ENCODE measurements at regions not wholly inside any gene's neighbourhood (a gene's known extent, or its start where the extent isn't known, plus 50 kb on each side); places are given as distances from the start of the nearest gene placed in this dataset.
"Not testable (repeated sequence)": the region's sequence is repeated elsewhere in the genome, so short reads cannot be mapped to it uniquely, and the experiment has no call there.

DNA sequence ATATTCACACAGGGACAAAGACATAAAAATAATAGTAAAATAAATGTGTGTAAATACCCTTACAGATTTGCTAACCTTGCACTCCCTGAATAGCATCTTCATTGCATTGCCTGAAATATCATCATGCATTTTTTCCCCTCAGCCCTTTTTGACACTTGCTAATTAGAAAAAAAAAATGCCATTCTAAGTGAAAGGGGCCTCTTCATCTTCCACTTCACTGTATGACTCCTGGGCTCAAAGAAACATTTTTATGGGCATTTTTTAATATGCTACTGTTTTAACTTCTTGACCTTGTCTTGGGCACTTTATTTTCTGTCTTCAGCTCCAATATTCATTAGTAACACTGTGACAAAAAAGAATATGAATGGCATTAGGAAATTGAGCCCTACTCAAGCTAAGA, 1424.4 kb downstream of the CDH8 start:
- TF ChIP-seq, protein P1, sequence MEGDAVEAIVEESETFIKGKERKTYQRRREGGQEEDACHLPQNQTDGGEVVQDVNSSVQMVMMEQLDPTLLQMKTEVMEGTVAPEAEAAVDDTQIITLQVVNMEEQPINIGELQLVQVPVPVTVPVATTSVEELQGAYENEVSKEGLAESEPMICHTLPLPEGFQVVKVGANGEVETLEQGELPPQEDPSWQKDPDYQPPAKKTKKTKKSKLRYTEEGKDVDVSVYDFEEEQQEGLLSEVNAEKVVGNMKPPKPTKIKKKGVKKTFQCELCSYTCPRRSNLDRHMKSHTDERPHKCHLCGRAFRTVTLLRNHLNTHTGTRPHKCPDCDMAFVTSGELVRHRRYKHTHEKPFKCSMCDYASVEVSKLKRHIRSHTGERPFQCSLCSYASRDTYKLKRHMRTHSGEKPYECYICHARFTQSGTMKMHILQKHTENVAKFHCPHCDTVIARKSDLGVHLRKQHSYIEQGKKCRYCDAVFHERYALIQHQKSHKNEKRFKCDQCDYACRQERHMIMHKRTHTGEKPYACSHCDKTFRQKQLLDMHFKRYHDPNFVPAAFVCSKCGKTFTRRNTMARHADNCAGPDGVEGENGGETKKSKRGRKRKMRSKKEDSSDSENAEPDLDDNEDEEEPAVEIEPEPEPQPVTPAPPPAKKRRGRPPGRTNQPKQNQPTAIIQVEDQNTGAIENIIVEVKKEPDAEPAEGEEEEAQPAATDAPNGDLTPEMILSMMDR (IDR thresholded peaks at IDR 0.05; ENCODE audit: insufficient read depth, low read length, severe bottlenecking) = no peak
- H3K4me3 ChIP-seq (ENCODE audit: low read depth, low read length) = no peak overlapping the region
- FAIRE-seq = no peak
- no peaks in the 10 kb centered on the region for H3K36me3 ChIP-seq (ENCODE audit: control insufficient read depth, insufficient read depth, low read length)
- no peak for DNase-seq (ENCODE audit: low read depth)
- no peaks in the 10 kb centered on the region for H3K27me3 ChIP-seq (ENCODE audit: control insufficient read depth, insufficient read depth, low read length)

DNA sequence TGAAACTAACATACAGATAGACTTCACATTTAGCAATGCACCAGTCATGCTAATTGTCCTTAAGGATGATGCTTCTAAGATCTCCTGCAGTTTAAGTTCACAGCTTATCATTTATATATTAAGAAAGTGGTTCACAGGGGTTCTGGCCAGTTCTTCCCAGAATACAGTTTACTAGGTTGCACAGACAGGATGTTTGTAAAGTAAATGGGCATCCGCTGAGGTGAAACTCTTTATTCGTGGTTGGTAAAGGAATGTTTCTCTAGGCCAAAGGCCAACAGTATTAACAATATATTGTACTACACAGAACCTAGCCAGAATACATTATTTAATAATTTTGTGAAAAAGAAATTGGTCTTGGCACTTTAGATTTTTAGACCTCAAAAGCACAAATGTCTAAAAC, 1427.3 kb downstream of the CDH8 start:
- TF ChIP-seq, protein P1 (IDR thresholded peaks at IDR 0.05; ENCODE audit: insufficient read depth, low read length, severe bottlenecking) = no peak
- Histone ChIP-seq H3K27me3 (ENCODE audit: control insufficient read depth, insufficient read depth, low read length) (no peaks in the 10 kb centered on the region), H3K36me3 (ENCODE audit: control insufficient read depth, insufficient read depth, low read length) (no peaks in the 10 kb centered on the region), H3K4me3 (ENCODE audit: low read depth, low read length) (no peak overlapping the region)
- DNase-seq (ENCODE audit: low read depth) (no peak), FAIRE-seq (no peak)

DNA sequence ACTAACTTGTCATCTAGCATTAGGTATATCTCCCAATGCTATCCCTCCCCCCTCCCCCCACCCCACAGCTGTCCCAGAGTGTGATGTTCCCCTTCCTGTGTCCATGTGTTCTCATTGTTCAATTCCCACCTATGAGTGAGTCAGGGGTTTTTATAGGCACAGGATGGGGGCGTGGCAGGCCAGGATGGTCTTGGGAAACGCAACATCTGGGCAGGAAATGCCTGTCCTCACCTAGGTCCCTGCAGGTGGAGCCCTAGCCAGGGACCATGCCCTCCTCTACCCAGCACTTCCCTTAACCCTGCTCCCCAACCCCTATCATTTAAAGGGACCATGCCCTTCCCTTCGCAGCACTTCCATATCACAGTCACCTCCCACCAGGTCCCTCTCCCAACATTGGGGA, 1430.6 kb downstream of the CDH8 start:
- not testable (repeated sequence) for H3K27me3 ChIP-seq (ENCODE audit: control insufficient read depth, insufficient read depth, low read length); H3K4me3 ChIP-seq (ENCODE audit: low read depth, low read length); FAIRE-seq; H3K36me3 ChIP-seq (ENCODE audit: control insufficient read depth, insufficient read depth, low read length); DNase-seq (ENCODE audit: low read depth)

DNA sequence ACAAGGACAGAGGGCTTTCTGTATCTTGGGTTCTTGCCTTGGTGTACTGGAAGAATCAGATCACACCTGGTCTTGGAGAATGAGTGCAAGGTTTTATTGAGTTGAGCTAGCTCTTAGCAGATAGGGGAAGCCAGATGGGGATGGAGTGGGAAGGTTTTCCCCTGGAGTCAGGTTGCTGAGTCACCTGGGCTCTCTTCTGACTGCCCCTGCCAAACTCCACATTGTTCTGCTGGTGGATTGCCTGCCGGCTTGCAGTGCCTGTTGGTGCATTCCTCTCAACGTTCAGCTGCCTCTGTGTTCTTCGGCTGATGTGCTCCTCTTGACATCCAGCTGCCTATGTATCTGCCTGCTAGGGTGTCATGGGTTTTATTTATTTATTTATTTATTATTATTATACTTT, 1431.1 kb downstream of the CDH8 start:
- H3K4me3 ChIP-seq (ENCODE audit: low read depth, low read length) = no peak overlapping the region
- TF ChIP-seq, protein P1 (IDR thresholded peaks at IDR 0.05; ENCODE audit: insufficient read depth, low read length, severe bottlenecking) = no peak
- no peaks in the 10 kb centered on the region for H3K36me3 ChIP-seq (ENCODE audit: control insufficient read depth, insufficient read depth, low read length)
- FAIRE-seq (no peak), DNase-seq (ENCODE audit: low read depth) (no peak)
- H3K27me3 ChIP-seq (ENCODE audit: control insufficient read depth, insufficient read depth, low read length) = no peaks in the 10 kb centered on the region

DNA sequence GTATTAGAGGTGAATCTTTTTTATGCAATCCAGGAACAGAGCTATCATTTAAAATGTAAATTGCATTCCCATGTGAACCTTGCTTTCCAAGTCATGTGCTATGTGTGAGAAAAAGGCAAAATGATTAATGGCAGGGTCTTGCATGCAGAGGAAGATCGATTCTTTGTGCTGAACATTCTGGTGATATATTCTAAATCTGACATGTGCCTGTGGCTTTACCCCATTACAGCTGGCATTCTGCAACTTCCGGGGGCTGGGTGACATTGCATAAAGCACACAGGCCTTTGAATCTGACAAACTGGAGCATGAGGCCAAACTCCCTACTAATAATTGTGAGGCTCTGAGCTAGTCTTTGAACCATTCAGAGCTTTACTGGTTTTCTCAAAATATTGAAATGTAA, 1449.7 kb downstream of the CDH8 start:
- DNase-seq (ENCODE audit: low read depth) (no peak), FAIRE-seq (no peak)
- Histone ChIP-seq H3K4me3 (ENCODE audit: low read depth, low read length) (no peak overlapping the region), H3K27me3 (ENCODE audit: control insufficient read depth, insufficient read depth, low read length) (no peaks in the 10 kb centered on the region), H3K36me3 (ENCODE audit: control insufficient read depth, insufficient read depth, low read length) (no peaks in the 10 kb centered on the region)
- TF ChIP-seq, protein P1 (IDR thresholded peaks at IDR 0.05; ENCODE audit: insufficient read depth, low read length, severe bottlenecking) = no peak

DNA sequence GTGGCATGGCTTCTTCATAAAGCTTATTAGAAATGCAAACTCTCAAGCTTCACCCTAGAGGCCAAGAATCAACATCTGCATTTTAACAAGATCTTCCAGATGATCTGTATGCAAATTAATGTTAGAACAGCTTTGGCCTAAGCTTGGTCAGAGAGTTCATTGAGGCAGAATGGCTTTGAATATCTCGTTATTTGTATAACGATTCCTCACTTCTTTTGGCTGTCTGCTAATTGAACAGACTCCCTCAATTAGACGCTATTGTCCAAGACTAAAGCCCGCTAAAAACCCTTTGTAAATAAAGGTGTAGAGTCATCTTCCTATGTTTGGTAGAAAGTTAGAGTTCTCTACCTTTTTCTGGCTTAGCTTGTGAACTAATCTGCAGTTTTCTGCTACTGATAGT, 1453.7 kb downstream of the CDH8 start:
- FAIRE-seq = no peak
- no peaks in the 10 kb centered on the region for H3K27me3 ChIP-seq (ENCODE audit: control insufficient read depth, insufficient read depth, low read length)
- no peaks in the 10 kb centered on the region for H3K36me3 ChIP-seq (ENCODE audit: control insufficient read depth, insufficient read depth, low read length)
- H3K4me3 ChIP-seq (ENCODE audit: low read depth, low read length) = no peak overlapping the region
- TF ChIP-seq, protein P1 (IDR thresholded peaks at IDR 0.05; ENCODE audit: insufficient read depth, low read length, severe bottlenecking) = no peak
- DNase-seq (ENCODE audit: low read depth) = no peak

Measured in bronchial epithelial cell (primary cell).